ENCODE measurements at regions not wholly inside any gene's neighbourhood (a gene's known extent, or its start where the extent isn't known, plus 50 kb on each side); places are given as distances from the start of the nearest gene placed in this dataset.

- H3K79me2 ChIP-seq (ENCODE audit: insufficient read depth, low read length) = no peaks in the 10 kb centered on the region
- intact Hi-C loops (cut with micrococcal nuclease) = no loop called here
- H3K4me3 ChIP-seq (replicated peaks in 1 of 2; ENCODE audit: low read depth in 1 of 2, low read length in 2 of 2) = no peak overlapping the region
Measured at GRCh38 chr16:5781436-5781835, 683.8 kb upstream of the EEF2KMT start.

More at GRCh38 chr16:5781436-5781835, 683.8 kb upstream of the EEF2KMT start:
- Histone ChIP-seq H3K9me3 (ENCODE audit: control insufficient read depth in 1 of 2, insufficient read depth in 1 of 2, low read depth in 1 of 2, low read length in 2 of 2) (peaks cover 4 to 18% of the 10 kb centered on the region in 2 experiments; a peak in 2 of 4 replicates), H3K36me3 (ENCODE audit: control insufficient read depth in 1 of 2, insufficient read depth in 2 of 2, low read length in 2 of 2) (no peaks in the 10 kb centered on the region), H4K20me1 (ENCODE audit: insufficient read depth) (no peaks in the 10 kb centered on the region), H3K4me1 (ENCODE audit: control insufficient read depth in 1 of 2, insufficient read depth in 2 of 2, low read length in 2 of 2) (no peaks in the 10 kb centered on the region), H3K27ac (ENCODE audit: low read depth, low read length) (no peak overlapping the region), H3K9ac (ENCODE audit: low read length) (no peak overlapping the region), H3K9me2 (ENCODE audit: insufficient read depth) (no peaks in the 10 kb centered on the region), H2AFZ (ENCODE audit: low read depth, low read length, poor library complexity, severe bottlenecking) (no peak overlapping the region), H3K27me3 (ENCODE audit: insufficient read depth, low read length) (no peaks in the 10 kb centered on the region), H3K4me2 (ENCODE audit: low read length) (no peak overlapping the region)
- ChIA-PET RAD21 (ENCODE audit: low non-redundant PET in 1 of 2, low total read pairs in 2 of 2, uncharacterized antibody in 2 of 2, unreplicated experiment in 2 of 2) (no interaction called here), CTCF (no interaction called here), POLR2A (no interaction called here)
- DNase-seq (ENCODE audit: low read depth, low spot score) = no peak
- ATAC-seq = no peak
- TF ChIP-seq, protein P1, sequence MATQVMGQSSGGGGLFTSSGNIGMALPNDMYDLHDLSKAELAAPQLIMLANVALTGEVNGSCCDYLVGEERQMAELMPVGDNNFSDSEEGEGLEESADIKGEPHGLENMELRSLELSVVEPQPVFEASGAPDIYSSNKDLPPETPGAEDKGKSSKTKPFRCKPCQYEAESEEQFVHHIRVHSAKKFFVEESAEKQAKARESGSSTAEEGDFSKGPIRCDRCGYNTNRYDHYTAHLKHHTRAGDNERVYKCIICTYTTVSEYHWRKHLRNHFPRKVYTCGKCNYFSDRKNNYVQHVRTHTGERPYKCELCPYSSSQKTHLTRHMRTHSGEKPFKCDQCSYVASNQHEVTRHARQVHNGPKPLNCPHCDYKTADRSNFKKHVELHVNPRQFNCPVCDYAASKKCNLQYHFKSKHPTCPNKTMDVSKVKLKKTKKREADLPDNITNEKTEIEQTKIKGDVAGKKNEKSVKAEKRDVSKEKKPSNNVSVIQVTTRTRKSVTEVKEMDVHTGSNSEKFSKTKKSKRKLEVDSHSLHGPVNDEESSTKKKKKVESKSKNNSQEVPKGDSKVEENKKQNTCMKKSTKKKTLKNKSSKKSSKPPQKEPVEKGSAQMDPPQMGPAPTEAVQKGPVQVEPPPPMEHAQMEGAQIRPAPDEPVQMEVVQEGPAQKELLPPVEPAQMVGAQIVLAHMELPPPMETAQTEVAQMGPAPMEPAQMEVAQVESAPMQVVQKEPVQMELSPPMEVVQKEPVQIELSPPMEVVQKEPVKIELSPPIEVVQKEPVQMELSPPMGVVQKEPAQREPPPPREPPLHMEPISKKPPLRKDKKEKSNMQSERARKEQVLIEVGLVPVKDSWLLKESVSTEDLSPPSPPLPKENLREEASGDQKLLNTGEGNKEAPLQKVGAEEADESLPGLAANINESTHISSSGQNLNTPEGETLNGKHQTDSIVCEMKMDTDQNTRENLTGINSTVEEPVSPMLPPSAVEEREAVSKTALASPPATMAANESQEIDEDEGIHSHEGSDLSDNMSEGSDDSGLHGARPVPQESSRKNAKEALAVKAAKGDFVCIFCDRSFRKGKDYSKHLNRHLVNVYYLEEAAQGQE (IDR thresholded peaks at IDR 0.05; ENCODE audit: low read depth) = no peak
- TF ChIP-seq EGR1 (IDR thresholded peaks at IDR 0.05; ENCODE audit: low read depth) (no peak), SP1 (IDR thresholded peaks at IDR 0.05; ENCODE audit: low read depth) (no peak), JUND (IDR thresholded peaks at IDR 0.05) (no peak), POLR2A (IDR thresholded peaks at IDR 0.05; ENCODE audit: borderline replicate concordance, extremely low read depth, insufficient read depth, insufficient read length) (no peak), MAX (IDR thresholded peaks at IDR 0.05) (no peak), RAD21 (IDR thresholded peaks at IDR 0.05; ENCODE audit: low read depth) (no peak), EZH2phosphoT487 (IDR thresholded peaks at IDR 0.05; ENCODE audit: borderline replicate concordance) (no peak), CBX3 (IDR thresholded peaks at IDR 0.05; ENCODE audit: low read depth) (no peak), YY1 (IDR thresholded peaks at IDR 0.05; ENCODE audit: extremely low read depth, insufficient replicate concordance, low read depth, low read length) (no peak), ZBTB33 (IDR thresholded peaks at IDR 0.05; ENCODE audit: extremely low read depth, insufficient replicate concordance, low read length) (no peak), ZNF274 (IDR thresholded peaks at IDR 0.05; ENCODE audit: low read depth, low read length) (no peak), POLR2AphosphoS5 (IDR thresholded peaks at IDR 0.05; ENCODE audit: low read depth, low read length) (no peak), FOSL1 (IDR thresholded peaks at IDR 0.05; ENCODE audit: low read depth) (no peak), TCF7L2 (IDR thresholded peaks at IDR 0.05; ENCODE audit: borderline replicate concordance, extremely low read depth, insufficient read depth, insufficient read length) (no peak), ZFX (IDR thresholded peaks at IDR 0.05) (no peak), SIN3A (IDR thresholded peaks at IDR 0.05; ENCODE audit: low read depth) (no peak)
- TF ChIP-seq, protein P2, sequence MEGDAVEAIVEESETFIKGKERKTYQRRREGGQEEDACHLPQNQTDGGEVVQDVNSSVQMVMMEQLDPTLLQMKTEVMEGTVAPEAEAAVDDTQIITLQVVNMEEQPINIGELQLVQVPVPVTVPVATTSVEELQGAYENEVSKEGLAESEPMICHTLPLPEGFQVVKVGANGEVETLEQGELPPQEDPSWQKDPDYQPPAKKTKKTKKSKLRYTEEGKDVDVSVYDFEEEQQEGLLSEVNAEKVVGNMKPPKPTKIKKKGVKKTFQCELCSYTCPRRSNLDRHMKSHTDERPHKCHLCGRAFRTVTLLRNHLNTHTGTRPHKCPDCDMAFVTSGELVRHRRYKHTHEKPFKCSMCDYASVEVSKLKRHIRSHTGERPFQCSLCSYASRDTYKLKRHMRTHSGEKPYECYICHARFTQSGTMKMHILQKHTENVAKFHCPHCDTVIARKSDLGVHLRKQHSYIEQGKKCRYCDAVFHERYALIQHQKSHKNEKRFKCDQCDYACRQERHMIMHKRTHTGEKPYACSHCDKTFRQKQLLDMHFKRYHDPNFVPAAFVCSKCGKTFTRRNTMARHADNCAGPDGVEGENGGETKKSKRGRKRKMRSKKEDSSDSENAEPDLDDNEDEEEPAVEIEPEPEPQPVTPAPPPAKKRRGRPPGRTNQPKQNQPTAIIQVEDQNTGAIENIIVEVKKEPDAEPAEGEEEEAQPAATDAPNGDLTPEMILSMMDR (IDR thresholded peaks at IDR 0.05 in 2 of 3, conservative IDR thresholded peaks at IDR 0.05 in 1 of 3; ENCODE audit: borderline replicate concordance in 1 of 3, insufficient read depth in 1 of 3, low read depth in 2 of 3, low read length in 2 of 3) = no peak
- no TSS peak for BruUV-seq (replicated peaks)
